ENCODE measurements at regions not wholly inside any gene's neighbourhood (a gene's known extent, or its start where the extent isn't known, plus 50 kb on each side); places are given as distances from the start of the nearest gene placed in this dataset.

DNA sequence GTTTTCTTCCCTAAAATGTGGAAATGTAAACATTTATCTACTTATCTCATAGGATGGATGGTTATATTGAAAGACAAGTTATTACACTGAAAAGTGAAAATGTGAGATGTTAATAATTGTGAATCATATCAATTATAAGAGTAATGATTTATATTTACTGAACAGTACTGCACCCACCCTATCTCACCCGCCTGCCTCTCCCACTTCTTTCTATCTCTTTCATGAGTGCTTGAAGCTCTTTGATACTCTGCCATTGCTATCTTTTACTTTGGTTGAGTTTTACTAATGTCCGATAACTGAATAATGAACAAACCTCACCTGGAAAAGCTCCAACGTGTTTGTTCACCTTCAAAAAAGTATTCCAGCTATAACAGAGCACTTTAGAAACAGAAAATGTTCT, 263.0 kb upstream of the UBASH3B start:
- TF ChIP-seq FOXP2 (optimal IDR thresholded peaks at IDR 0.05; ENCODE audit: control extremely low read depth, extremely low read length, insufficient read depth), result no peak
- DNase-seq (ENCODE audit: low read depth, low spot score), result no peak
- Histone ChIP-seq H3K9me3 (ENCODE audit: low read depth, low read length) (no peaks in the 10 kb centered on the region), H3K4me3 (no peak overlapping the region), H3K9ac (ENCODE audit: insufficient read length) (no peak overlapping the region), H3K36me3 (ENCODE audit: insufficient read depth, low read length) (no peaks in the 10 kb centered on the region), H3K27ac (no peak overlapping the region)

GRCh38 chr11:122391049-122391448, 264.5 kb upstream of the UBASH3B start:
- no peaks in the 10 kb centered on the region for H3K9me3 ChIP-seq (ENCODE audit: low read depth, low read length)
- no peak overlapping the region for H3K27ac ChIP-seq
- no peak overlapping the region for H3K9ac ChIP-seq (ENCODE audit: insufficient read length)
- DNase-seq (ENCODE audit: low read depth, low spot score), result no peak
- TF ChIP-seq FOXP2 (optimal IDR thresholded peaks at IDR 0.05; ENCODE audit: control extremely low read depth, extremely low read length, insufficient read depth) (no peak), POLR2AphosphoS5 (IDR thresholded peaks at IDR 0.05; ENCODE audit: borderline replicate concordance, low read depth, low read length) (no peak), EZH2 (IDR thresholded peaks at IDR 0.05) (no peak)
- H3K36me3 ChIP-seq (ENCODE audit: insufficient read depth, low read length), result no peaks in the 10 kb centered on the region
- no peak overlapping the region for H3K4me3 ChIP-seq

GRCh38 chr11:122383186-122383585, 267.2 kb upstream of the BLID start:
- no peak for TF ChIP-seq FOXP2 (optimal IDR thresholded peaks at IDR 0.05; ENCODE audit: control extremely low read depth, extremely low read length, insufficient read depth)
- no peak for TF ChIP-seq POLR2AphosphoS5 (IDR thresholded peaks at IDR 0.05; ENCODE audit: borderline replicate concordance, low read depth, low read length)
- no peak for TF ChIP-seq EZH2 (IDR thresholded peaks at IDR 0.05)
- Histone ChIP-seq H3K4me3 (no peak overlapping the region), H3K36me3 (ENCODE audit: insufficient read depth, low read length) (no peaks in the 10 kb centered on the region), H3K9ac (ENCODE audit: insufficient read length) (no peak overlapping the region), H3K9me3 (ENCODE audit: low read depth, low read length) (no peaks in the 10 kb centered on the region), H3K27ac (no peak overlapping the region)
- DNase-seq (ENCODE audit: low read depth, low spot score), result no peak

- Histone ChIP-seq H3K9me3 (ENCODE audit: low read depth, low read length) (no peaks in the 10 kb centered on the region), H3K9ac (ENCODE audit: insufficient read length) (no peak overlapping the region), H3K4me3 (no peak overlapping the region), H3K36me3 (ENCODE audit: insufficient read depth, low read length) (no peaks in the 10 kb centered on the region), H3K27ac (no peak overlapping the region)
- DNase-seq (ENCODE audit: low read depth, low spot score), result no peak
- no peak for TF ChIP-seq POLR2AphosphoS5 (IDR thresholded peaks at IDR 0.05; ENCODE audit: borderline replicate concordance, low read depth, low read length)
- no peak for TF ChIP-seq FOXP2 (optimal IDR thresholded peaks at IDR 0.05; ENCODE audit: control extremely low read depth, extremely low read length, insufficient read depth)
- no peak for TF ChIP-seq EZH2 (IDR thresholded peaks at IDR 0.05)
These were observed 259.8 kb upstream of the BLID start for GRCh38 chr11:122375687-122376399.

- Histone ChIP-seq H3K36me3 (ENCODE audit: insufficient read depth, low read length) (no peaks in the 10 kb centered on the region), H3K9me3 (ENCODE audit: low read depth, low read length) (no peaks in the 10 kb centered on the region), H3K4me3 (no peak overlapping the region), H3K27ac (no peak overlapping the region), H3K9ac (ENCODE audit: insufficient read length) (no peak overlapping the region)
- TF ChIP-seq POLR2AphosphoS5 (IDR thresholded peaks at IDR 0.05; ENCODE audit: borderline replicate concordance, low read depth, low read length) (no peak), EZH2 (IDR thresholded peaks at IDR 0.05) (no peak)
- DNase-seq (ENCODE audit: low read depth, low spot score), result no peak
These were observed 252.8 kb upstream of the BLID start for GRCh38 chr11:122368796-122369195.

- TF ChIP-seq POLR2AphosphoS5 (IDR thresholded peaks at IDR 0.05; ENCODE audit: borderline replicate concordance, low read depth, low read length) (no peak), EZH2 (IDR thresholded peaks at IDR 0.05) (no peak), FOXP2 (optimal IDR thresholded peaks at IDR 0.05; ENCODE audit: control extremely low read depth, extremely low read length, insufficient read depth) (no peak)
- Histone ChIP-seq H3K4me3 (no peak overlapping the region), H3K9ac (ENCODE audit: insufficient read length) (no peak overlapping the region), H3K9me3 (ENCODE audit: low read depth, low read length) (no peaks in the 10 kb centered on the region), H3K27ac (no peak overlapping the region), H3K36me3 (ENCODE audit: insufficient read depth, low read length) (no peaks in the 10 kb centered on the region)
- no peak for DNase-seq (ENCODE audit: low read depth, low spot score)
These were observed 251.8 kb upstream of the BLID start for GRCh38 chr11:122367809-122368231.

DNA sequence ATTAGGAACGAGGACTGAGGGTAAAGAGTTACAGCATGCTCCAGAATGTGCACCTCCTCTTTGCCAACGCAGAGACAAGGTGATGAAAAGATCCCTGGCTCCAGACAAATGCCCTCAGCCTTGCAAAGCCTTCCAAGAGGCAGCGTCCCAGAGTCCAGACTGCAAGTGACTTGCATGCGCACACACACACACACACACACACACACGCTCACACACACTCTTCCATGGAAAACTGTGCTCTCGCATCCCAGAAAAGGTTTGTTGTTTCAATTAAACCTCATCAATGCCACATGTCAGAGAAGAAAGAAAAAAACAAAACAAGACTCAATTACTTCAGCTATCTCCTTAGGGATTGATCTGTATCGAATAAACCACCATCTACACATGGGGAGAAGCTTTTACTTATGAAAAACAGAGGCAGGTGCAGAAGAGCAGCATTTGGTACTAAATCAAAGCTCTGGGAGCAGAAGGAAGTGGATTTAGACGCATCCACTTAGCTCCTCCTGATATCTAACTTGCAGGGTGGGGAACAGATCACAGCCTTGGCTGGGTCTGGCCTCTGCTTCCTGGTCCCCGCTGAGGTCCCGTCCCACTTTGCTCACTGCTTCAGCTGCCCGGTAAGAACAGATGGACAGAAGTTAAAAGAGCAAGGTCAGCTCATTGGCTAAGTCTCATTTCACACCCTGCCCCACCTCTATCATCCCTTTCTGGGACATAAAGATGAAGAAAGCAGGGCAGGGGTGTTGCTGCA, 249.8 kb upstream of the BLID start:
- no peak for DNase-seq (ENCODE audit: low read depth, low spot score)
- Histone ChIP-seq H3K27ac (no peak overlapping the region), H3K9me3 (ENCODE audit: low read depth, low read length) (no peaks in the 10 kb centered on the region), H3K4me3 (no peak overlapping the region), H3K36me3 (ENCODE audit: insufficient read depth, low read length) (no peaks in the 10 kb centered on the region), H3K9ac (ENCODE audit: insufficient read length) (no peak overlapping the region)
- TF ChIP-seq FOXP2 (optimal IDR thresholded peaks at IDR 0.05; ENCODE audit: control extremely low read depth, extremely low read length, insufficient read depth), result no peak
- TF ChIP-seq EZH2 (IDR thresholded peaks at IDR 0.05), result no peak
- no peak for TF ChIP-seq POLR2AphosphoS5 (IDR thresholded peaks at IDR 0.05; ENCODE audit: borderline replicate concordance, low read depth, low read length)

GRCh38 chr11:122363296-122363695, 247.3 kb upstream of the BLID start:
- no peak overlapping the region for H3K27ac ChIP-seq
- no peak overlapping the region for H3K9ac ChIP-seq (ENCODE audit: insufficient read length)
- TF ChIP-seq EZH2 (IDR thresholded peaks at IDR 0.05) (no peak), FOXP2 (optimal IDR thresholded peaks at IDR 0.05; ENCODE audit: control extremely low read depth, extremely low read length, insufficient read depth) (no peak), POLR2AphosphoS5 (IDR thresholded peaks at IDR 0.05; ENCODE audit: borderline replicate concordance, low read depth, low read length) (no peak)
- H3K9me3 ChIP-seq (ENCODE audit: low read depth, low read length), result no peaks in the 10 kb centered on the region
- DNase-seq (ENCODE audit: low read depth, low spot score), result no peak
- H3K4me3 ChIP-seq, result no peak overlapping the region
- no peaks in the 10 kb centered on the region for H3K36me3 ChIP-seq (ENCODE audit: insufficient read depth, low read length)

Measured in SK-N-MC (cell line).